HG02759 (cell line): ENCODE measurements at regions not wholly inside any gene's neighbourhood (a gene's known extent, or its start where the extent isn't known, plus 50 kb on each side); places are given as distances from the start of the nearest gene placed in this dataset.
"Not testable (repeated sequence)": the region's sequence is repeated elsewhere in the genome, so short reads cannot be mapped to it uniquely, and the experiment has no call there.

ENCODE experiments used
- ATAC-seq: cut with Tn5 transposase; IDR thresholded peaks from one replicate; pipeline ENCODE4 v1.9.1; 2021; ENCODE audit warnings: mild to moderate bottlenecking, moderate library complexity; ENCODE audit not compliant: unreplicated experiment

- ATAC-seq = no peak
These were observed 492.8 kb upstream of the SMC2 start for GRCh38 chr9:103601287-103601686.

GRCh38 chr9:103611950-103612349 is 482.2 kb upstream of the SMC2 start:
- not testable (repeated sequence) for ATAC-seq

DNA sequence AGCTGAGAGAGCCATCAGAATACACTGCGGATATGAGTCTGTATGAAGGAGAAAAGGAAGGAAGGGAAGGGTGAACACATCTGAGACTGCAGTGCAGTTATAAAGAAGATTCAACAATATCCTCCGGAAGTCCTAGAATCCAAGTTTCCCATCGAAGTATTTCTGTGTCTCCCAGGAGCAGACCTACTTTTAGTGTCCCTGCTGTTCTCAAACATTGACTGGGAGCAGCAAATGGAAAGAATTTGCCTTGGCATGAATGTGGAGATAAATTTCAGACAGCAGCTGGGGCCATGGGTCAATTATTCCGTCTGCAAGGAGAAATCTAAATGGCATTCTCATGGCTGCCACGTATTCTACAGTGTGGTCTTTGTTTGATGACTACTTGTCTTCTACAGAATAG is 478.1 kb upstream of the SMC2 start:
- no peak for ATAC-seq

GRCh38 chr9:103617046-103617445 is 477.1 kb upstream of the SMC2 start:
- no peak for ATAC-seq

GRCh38 chr9:103625161-103625804 is 468.8 kb upstream of the SMC2 start:
- no peak for ATAC-seq

- no peak for ATAC-seq
These were observed 466.4 kb upstream of the SMC2 start for GRCh38 chr9:103627731-103628130.

GRCh38 chr9:103649086-103649485 is 445.0 kb upstream of the SMC2 start:
- ATAC-seq = no peak

GRCh38 chr9:103658156-103658555 is 436.0 kb upstream of the SMC2 start:
- no peak for ATAC-seq

DNA sequence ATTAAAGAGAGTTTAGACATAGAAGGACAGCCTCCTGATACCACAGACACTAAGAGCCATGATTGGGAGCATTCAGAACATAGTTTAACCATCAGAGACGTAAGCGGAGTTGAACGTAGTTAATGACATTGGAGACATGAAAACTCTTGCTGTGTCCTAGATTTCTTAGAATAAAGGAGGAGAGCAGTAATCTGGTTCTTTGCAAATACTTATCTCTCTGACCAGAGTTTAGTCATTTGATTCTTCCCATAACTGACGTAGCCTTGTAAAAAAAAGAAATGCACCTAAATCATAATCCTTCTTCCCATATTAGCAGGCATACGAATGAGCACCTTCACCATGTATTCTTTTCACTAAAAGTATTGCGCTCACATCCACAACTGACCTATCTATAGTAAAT is 433.3 kb upstream of the SMC2 start:
- ATAC-seq = no peak

DNA sequence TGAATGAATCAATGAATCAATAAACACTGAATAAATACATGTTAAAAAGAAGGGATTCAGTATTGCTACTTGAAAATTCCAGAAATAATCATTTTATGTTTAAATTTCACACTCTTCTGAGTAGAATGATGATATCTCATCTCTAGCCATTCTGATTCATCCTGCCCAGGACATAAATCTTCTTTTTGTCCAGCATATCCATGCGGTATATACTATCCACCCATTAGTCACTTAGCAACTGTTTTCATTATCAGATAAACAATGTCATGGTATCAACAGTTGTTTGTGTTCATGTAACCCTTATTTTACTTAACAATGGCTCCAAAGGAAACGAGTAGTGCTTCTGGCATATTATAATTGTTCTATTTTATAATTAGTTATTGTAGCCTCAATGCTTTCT is 432.4 kb upstream of the SMC2 start:
- no peak for ATAC-seq

- ATAC-seq = no peak
These were observed 424.8 kb upstream of the SMC2 start for GRCh38 chr9:103669296-103669695.

- no peak for ATAC-seq
These were observed 419.8 kb upstream of the SMC2 start for GRCh38 chr9:103674271-103674670.

GRCh38 chr9:103680581-103680980 is 413.5 kb upstream of the SMC2 start:
- ATAC-seq = no peak

- no peak for ATAC-seq
These were observed 412.7 kb upstream of the SMC2 start for GRCh38 chr9:103681435-103681834.

DNA sequence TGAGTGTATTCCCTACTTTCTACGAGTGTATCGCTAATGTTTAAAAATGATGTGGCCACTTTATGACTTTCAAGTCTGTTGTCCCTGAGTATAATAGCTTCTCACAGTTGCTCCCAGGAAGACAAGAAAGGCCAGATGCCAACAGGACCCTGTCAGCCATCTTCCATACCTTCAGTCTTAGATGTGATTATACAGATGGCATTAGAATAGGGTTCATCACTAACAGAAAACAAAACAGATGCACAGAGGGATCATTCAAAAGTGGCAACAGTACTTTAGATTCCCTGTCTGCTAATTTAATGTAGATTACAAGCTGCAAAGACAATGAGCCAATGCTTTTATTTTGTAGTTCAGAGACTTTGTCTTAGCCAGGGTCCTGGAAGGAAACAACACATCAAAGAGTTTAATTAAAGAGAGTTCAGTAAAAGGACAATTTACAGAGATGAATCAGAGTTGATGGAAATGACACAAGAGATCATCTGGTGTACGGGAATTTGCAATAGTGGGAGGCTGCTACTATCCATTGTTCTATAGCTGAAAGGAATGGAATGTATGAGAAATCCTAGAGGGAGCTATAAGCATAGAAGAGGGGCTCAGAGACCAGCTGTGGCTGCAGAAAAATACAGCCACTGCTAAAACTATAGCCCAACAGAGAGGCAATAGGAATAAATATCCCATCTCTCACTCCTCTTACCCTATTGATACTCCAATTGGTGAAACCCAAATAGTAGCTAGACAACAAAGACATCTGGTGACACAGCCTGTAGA is 393.7 kb upstream of the SMC2 start:
- ATAC-seq = no peak

DNA sequence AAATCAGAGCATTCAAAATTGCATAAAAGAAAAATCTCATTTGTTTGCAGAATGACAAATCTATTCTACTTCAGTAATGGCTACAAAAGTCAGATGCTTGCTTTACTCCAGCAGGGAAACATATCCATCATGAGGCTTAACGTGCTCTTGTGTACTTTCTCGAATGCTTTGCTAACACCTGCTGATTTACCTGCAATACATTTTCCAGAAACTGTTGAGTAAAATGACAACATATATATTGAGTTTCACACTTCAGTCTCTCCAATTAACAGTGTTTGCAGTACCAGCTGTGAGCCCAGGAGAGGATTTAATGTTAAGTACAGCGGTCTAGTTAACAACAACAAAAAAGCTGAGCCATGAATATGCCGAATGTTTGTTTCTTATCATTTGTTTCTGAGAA is 391.5 kb upstream of the SMC2 start:
- ATAC-seq = no peak

DNA sequence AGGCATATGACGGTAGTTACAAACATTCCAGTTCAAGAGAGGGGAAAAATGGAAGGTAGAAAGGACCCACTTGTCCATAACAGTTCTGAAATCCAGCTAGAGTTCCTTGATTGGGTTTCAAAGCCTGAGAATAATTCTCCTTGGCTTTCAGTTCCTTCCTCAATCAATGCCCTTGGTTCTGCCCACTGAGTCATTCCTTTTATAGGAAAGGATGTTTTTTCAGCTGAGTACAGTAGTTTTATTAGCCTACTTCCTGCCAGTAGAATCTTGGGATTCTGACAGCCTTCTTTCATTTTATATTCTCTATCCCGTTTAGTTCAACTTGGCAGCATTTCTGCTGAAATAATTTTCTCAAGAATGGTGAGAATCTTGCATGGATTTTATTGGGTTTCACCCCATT is 386.9 kb upstream of the SMC2 start:
- no peak for ATAC-seq

DNA sequence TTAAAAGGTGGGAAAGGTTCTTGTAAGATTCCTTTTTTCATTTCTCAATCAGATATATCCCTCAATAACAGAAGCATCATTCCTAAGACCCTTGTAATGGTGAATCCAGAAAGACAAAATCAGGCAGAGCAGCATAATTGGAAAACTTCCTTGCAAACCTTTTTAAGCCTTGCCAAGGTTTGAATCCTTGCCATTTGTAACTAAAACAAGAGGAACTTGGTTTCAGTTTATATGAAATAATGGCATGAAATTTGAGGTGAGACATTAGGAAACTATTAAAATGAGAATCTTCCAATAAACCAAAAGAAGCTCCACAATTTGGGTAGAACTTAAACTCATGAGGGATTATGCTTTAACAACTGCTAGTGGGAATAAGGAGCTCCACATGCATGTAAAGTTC is 384.7 kb upstream of the SMC2 start:
- no peak for ATAC-seq

DNA sequence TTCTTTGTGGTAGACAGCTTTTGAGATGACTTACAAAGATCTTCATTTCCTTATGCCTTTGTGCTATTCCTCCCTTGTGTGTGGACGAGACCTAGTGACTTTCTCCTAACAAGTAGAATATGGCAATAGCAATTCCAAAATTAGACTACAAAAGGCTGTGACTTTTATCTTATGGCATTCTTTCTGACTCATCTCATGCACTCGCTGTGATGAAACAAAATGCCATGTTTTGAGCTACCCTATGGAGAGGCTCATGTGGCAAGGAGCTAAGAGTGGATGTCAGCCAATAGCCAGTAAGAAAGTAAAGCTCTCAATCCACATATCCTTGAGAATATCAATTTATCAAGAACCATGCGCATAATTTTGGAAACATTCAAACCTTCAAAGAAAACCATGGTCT is 380.5 kb upstream of the SMC2 start:
- no peak for ATAC-seq

- no peak for ATAC-seq
These were observed 379.1 kb upstream of the SMC2 start for GRCh38 chr9:103714992-103715391.

DNA sequence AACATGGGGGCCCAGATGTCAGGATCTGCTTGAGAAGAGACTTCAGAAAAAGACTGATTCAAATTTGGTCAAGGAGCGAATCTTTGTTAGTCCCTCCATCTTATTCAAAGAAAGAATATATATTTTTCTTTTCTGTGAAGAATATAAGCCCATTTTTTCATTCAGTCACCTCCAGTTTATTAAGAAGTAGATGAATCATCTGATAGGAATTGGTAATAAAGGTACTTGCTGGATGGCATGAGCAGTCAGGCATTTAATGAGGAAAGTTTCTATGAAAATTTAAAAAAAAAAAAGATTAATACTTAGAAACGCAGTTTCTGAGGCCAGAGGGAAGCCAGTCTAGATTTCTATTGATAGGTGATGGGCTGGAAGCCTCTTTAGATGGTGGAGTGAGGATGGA is 373.1 kb upstream of the SMC2 start:
- no peak for ATAC-seq

DNA sequence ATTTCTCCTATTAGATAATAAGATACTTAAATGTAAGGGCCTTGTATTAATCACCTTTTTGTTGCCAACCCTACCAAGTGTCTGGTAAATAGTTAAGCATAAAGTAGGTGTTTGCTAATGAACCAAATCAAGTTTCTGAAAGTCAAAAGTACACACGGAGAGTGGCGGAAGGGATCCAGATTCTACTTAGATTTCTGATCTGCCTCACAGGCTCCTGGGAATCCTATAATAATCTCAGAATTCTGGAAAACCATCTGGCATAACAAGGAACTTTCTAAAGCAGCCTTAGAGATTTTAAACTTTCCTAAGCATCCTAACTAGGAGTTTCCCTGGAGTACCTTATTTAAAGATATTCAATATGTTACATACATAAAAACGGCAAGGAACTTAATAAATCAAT is 363.2 kb upstream of the SMC2 start:
- no peak for ATAC-seq

DNA sequence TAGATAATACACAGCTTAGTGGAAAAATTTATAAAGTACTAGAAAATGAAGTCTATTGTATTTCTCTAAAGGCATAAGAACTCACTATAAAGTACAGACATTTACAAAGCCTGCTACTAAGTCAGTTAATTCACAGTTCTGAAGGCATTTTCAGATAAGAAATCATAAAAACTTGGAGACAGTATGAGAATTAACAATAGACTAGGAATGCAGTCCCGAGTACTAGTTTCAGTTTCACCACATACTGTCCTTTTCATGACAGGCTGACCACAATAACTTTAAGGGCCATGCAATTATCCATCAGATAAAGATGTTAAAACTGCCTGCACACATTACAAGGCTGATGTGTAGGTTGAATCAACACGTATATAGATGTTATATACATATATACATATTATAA is 362.6 kb upstream of the SMC2 start:
- no peak for ATAC-seq
